NCI-H1694 (cell line): ENCODE measurements at regions not wholly inside any gene's neighbourhood (a gene's known extent, or its start where the extent isn't known, plus 50 kb on each side); places are given as distances from the start of the nearest gene placed in this dataset.
"Not testable (repeated sequence)": the region's sequence is repeated elsewhere in the genome, so short reads cannot be mapped to it uniquely, and the experiment has no call there.

Experiments
- DNase-seq: peaks from one replicate; lab custom pipeline; 2025; lab: John Stamatoyannopoulos, UW

DNA sequence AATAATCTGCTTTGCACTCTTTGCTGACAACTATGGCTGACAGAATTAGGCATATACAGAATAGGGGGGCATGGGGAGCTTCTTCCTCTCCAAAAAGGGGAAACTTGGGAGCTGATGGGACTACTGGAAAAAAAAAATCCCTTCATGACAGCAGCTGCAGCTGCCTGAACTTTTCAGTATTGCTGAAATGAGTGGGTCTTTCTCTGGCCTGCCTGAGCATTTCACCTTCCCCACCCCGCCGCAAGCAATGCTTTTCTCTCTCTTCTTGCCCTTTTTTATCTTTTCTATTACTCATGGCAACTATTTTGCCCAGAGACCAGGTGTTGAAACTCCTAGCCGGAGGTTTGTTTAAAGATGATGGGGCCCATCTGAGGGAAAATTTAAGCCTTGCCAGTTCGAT lies 244.9 kb downstream of the SEMA3D start:
- no peak for DNase-seq

DNA sequence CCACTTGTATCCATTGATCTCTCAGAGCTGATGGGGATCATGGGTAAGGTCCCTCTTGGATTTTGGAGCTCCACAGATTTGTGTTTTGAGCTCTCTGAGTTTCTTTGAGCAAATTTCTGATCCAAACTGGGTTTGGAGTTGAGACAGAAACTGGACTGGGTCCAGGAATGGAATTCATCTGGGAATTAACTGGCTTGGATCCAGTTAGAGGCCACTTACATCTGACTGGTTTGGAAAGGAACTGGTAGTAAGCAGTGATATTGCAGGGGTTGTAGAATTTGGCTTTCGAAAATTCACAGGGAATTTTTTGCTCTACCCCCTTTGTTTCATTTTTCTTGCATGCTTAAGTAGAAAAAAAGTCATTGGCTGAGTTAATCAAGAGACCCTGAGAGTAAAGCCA lies 245.6 kb downstream of the SEMA3D start:
- no peak for DNase-seq

DNA sequence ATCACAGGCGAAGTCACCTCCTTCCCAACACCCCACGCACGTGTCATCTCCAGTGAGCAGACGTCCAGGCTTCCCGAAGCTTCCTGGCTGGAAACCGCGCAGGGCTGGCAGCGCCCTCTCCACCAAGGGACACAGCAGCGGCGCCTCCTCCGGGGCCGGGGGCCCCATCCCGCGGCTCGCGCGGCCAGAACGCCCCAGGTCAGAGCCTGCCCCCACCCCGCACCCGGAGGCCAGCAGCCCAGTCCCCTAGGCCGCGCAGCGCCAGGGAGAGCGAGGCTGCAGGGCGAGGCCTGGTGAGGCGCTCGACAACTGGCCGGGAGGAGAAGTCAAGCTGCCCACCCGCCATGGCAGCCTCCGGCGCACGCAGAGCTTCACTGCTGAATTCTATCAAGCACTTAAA lies 247.0 kb downstream of the SEMA3D start:
- DNase-seq = no peak

DNA sequence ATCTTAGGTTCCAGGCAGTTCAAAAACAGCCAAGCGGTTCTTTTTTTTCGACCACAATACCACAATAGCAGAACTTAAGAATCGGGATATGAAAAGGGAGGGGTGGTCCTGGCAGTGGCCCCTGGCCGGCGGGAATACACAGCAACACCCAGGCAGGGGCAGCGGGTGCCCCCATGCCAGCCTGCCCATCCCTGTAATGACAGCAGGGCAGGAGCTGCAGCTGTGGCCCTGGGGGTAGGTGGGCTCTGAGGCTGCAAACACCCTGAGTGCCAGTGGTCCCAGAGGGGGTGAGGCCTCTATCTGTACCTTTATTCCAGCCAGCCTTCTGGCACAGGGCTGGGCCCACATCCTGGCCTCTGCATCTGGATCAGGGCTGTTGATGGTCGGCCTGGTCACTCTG lies 247.4 kb downstream of the SEMA3D start:
- DNase-seq = no peak

DNA sequence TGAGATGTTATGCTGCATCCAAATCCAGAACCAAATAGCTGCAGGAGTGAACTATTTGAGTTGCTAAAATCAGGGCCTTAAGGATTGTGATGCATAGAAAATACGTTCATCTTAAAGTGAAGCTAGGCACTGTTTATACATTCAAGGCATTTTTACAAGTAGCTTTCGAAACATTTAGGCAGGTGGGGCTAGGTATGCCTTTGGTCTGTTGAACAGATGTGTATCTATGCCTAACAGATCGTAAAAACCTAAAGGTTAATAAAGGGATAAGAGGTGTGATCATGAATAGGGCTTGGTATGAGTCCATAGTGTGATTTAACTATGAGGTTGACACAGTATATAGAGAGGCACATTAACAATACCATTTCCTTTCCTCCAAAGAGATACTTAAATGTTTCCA lies 262.5 kb downstream of the SEMA3D start:
- DNase-seq = no peak

DNA sequence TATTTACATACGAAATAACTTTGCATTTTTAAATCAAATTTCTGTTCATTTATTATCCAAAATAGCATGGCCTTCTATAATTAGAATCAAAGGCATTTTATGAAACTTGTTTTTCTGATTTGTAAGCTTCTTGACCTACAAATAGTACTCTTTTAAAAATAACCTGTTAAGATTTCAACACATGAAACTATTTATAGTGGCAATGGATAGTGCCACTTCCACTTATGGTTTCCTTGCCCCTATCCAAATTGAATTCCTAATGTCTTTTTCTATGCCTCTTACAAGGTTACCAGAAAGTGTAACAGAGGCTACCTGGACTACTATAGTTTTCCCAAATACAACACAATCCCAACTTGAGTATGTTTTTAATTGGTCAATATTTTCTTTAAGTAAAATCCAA lies 263.5 kb downstream of the SEMA3D start:
- DNase-seq = no peak

DNA sequence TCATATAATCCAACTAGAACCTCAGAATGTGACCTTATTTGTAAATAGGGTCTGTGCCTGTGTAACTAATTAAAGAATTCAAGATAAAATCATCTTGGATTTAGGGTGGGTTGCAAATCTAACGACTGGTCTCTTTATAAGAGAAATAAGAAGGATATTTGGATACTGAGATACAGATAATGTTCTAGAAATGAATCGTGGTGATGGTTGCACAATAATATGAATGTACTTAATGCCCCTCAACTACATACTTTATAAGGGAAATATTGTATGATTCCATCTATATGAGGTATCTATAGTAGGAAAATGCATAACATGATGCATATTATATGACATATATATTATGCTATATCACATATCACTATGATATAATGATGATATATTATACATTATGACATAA lies 265.7 kb downstream of the SEMA3D start:
- no peak for DNase-seq

DNA sequence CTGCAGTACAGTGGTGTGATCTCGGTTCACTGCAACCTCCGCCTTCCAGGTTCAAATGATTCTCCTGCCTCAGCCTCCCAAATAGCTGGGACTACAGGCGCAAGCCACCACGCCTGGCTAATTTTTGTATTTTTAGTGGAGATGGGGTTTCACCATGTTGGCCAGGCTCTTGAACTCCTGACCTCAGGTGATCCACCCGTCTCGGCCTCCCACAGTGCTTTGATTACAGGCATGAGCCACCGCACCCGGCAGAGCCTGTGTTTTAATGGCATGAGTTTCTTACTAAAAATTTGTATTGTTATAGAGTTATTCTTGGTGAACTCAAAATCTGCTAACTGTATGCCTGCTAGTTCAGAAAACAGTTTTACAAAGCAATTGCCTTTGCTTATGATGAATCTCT lies 269.9 kb downstream of the SEMA3D start:
- not testable (repeated sequence) for DNase-seq

DNA sequence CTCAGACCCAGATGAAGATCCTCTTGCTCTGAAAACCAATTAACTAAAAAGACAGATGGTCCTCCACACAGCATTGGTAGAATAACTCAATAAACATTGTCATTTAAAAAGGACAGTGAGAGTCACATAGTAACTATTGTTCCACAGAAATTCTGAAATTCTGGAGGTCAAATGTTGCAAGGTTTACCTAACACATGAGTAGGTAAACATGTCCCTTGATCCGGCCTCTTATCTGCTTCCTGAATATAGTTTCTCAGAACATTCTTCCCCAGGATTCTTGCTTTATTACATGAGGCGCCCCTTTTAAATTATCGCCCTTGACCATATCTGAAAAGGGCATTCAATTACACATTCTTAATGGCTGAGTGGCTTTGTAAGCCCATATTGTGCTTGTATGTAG lies 270.7 kb downstream of the SEMA3D start:
- no peak for DNase-seq

DNA sequence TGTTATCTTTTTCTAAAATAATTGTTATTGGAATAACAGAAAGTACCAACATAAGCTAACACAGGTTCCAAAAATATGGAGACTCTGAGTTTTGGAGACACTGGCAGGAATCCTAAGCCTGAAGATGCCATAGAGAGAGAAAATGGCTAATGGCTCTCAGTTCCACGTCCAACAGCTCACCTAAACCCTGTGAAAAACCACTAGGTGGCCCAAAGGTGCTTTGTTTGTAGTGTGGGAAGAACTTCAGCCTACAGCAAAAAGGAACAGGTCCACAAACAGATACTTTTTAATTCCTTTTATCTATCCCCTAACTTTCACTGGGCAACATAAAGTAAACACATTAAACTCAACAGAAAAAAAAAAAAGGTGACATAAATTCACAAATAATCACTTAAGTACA lies 272.3 kb downstream of the SEMA3D start:
- no peak for DNase-seq

DNA sequence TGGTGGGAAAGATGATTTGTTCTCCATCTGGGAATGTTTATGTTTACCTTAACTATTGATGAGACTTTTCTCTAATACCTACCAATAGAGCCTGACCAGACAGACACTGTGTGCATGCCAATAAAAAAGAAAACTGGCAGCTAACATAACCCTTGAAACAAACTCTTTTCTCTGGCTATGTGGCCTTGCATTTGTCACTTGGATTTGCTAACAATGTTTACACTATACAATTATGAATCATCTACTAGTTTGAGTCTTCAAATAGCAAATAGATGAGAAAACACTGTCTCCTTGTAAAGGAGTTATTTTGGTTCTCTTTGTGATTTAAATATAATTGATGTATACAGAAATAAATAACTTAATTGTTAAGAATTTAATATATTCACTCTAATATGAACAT lies 273.1 kb downstream of the SEMA3D start:
- no peak for DNase-seq

DNA sequence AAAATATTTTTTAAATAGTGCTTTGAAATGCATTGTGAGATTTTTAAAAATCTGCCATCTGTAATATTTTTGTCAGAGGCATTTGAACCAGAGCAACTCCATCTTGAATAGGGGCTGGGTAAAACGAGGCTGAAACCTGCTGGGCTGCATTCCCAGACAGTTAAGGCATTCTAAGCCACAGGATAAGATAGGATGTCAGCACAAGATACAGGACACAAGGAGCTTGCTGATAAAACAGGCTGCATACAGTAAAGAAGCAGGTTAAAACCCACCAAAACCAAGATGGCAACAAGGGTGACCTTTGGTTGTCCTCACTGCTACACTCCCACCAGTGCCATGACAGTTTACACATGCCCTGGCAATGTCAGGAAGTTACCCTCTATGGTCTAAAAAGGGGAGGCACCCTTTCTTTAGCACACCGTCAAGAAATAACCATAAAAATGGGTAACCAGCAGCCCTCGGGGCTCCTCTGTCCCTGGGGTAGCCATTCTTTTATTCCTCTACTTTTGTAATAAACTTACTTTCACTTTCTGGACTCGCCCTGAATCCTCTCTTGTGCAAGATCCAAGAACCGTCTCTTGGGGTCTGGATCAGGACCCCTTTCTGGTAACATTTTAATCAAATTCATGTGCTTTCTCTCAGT lies 273.7 kb downstream of the SEMA3D start:
- DNase-seq = no peak

DNA sequence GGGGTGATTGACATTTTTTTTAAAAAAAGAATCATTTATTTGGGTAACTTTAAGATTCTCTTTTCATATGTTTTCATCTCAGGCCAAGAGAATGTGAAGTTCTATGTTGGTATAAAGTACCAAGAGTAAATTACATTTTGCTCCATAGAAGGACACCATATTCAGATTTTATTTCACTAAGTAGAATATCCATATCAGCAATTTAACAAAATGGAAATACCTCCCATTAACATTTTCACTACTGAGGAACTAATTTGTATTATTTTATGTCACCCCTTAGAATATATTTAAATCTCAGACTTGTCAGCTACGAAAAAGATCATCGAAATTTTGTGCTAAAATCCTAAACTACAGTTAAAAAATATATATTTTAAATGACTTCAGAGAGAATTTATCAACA lies 274.3 kb downstream of the SEMA3D start:
- no peak for DNase-seq

DNA sequence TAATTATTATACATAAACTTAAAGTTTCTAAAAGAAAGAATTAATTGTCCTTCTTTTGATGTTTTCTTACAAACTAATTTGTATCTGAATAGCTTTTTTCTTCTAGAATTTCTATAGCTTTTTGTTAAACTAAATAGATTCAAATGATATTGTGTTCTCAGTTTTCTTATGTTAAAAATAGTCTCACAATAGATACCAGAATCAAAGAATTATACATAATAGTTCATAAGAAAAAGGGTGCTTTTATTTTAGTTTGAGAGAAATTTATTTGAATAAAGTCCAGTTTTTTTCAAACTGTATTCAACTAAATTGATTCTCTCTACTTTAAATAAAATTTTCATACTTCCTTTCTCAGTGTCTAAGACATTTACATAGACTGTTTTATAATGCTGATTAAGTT lies 274.8 kb downstream of the SEMA3D start:
- DNase-seq = no peak

DNA sequence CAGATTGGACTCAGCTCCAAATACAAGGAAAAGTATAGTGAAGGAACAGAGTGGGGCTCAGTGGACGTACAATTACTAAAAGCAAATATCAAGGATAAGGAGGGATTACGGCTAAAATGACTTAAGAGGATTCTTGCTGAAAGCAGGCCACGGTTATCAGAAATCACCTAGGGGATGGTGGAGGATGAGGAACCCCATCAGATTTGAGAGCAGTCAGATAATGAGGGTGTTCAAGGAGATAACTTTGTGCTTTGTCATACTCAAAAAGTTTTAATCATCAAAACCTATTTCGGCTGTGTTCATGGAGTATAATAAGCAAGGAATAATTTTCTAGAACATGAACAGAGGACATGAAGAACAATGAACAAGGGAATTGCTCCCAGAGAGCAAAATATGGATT lies 275.8 kb downstream of the SEMA3D start:
- DNase-seq = no peak

DNA sequence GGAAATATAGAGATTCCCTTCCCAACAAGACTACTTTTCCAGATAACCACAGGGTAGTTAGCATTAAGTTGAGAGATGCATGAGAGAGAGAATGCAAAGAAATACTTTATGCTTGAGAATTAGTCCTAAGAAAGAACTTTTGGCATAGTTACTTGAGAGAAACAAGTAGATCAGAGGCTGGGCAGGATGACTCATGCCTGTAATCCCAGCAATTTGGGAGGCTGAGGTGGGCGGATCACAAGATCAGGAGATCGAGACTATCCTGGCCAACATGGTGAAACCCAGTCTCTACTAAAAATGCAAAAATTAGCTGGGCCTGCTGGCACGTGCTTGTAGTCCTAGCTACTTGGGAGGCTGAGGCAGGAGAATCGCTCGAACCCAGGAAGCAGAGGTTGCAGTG lies 276.5 kb downstream of the SEMA3D start:
- not testable (repeated sequence) for DNase-seq

DNA sequence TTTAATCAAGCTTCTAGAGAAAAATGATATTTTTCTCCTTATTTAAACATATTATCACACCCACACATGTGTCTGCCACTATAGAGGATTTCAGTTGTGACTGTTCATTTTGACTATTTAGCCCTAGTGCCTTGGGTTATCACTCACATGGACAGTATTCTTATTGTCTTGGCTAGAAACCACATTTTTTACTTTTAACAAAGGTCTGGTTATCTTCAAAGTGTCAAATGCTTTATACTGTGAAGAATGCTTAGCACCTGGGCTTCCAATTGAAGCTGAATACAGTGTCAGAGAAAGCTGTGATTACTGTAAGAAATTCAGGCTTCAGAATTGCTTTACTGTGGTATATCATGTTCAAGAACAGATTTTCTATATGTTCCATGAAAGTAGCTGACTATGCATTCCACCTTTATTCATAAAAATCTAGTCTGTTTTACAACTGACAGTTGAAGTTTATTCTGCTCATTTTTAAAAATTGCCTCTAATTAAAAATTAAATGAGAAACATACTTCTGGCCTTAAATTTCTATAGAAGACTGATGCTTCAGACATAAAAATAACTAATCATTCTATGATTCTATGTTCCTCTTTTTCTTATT lies 278.6 kb downstream of the SEMA3D start:
- no peak for DNase-seq

DNA sequence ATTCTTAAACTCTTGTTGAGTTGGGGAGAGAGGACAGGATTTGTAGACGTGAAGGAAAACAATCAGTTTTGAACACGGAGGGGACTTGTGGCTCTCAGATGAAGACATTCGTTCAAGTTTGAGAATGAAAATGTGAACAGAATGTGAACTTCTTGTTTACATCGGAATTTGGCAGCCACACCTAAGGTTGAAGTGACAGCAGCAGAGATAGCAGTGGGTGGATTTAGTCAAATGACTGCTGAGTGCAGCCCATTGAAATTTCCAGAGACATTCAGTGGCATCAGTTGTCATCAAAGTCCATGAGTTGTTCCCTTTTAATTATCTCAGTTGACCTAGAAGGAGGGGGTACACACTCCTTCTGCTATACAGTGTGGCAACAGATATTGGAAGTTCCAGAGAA lies 280.0 kb downstream of the SEMA3D start:
- DNase-seq = no peak

DNA sequence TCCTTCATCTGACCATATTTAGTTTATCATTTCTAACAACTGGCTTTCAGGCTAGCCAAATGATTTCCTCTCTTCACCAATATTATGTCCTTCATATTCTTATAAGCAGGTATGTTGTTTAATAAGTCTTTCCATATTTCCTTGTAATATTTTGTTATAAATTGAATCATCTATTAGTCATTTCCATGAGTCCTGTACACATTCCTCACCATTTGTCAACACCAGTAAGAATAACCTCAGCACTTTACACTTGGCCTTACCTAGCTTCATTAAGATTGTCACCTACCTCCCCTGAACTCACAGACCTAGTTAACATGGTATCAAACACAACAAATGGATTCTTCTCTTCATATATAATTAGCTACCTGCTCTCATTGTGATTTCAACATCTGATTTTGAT lies 282.3 kb downstream of the SEMA3D start:
- no peak for DNase-seq

DNA sequence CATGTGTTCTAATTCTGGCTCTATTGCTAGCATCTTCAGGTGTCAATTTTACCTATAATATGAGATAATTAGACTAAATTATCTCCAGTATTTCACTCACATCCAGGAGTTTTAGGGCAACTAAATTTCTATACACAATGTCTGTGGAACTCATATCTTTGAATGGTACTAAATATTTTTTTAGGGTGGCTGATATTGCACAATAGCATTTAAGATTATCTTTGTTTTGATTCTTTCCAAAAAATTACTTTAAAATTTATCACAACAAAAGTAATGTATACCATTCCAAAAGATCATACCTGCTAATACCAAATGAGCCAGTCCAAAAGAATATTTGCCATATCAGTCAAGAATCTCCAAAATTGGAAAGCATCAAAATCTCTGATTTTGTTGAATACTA lies 285.5 kb downstream of the SEMA3D start:
- DNase-seq = no peak

DNA sequence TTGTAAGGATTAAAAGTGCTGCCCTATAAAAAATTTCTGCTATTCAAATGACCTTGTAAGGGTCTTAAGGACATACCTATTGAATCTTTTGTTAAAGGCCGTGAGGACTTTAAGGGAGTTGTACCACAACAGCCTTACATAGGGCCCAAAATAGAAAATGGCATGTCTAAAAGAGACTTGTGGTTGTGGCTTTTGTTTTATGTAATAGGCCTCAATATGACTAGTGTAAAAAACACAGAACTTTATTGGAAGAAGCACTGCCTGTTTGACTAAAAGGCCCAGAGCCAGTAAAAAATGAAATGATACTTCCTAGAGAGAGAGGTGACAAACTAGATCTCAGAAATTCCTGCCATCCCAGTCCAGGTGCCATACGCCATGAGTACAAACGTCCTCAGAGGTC lies 286.6 kb downstream of the SEMA3D start:
- no peak for DNase-seq

DNA sequence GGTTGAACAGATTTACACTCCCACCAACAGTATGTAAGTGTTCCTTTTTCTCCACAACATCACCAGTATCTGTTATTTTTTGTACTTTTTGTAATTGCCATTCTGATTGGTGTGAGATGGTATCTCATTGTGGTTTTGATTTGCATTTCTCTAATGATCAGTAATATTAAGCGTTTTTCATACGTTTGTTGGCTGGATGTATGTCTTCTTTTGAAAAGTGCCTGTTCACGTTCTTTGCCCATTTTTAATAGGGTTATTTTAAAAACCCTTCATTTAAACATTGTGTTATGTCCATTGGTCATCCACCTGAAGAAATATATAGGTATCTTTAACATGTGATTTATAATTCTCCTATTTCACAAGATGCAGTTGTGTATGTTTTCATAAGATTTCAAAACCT lies 291.3 kb downstream of the SEMA3D start:
- DNase-seq = no peak

DNA sequence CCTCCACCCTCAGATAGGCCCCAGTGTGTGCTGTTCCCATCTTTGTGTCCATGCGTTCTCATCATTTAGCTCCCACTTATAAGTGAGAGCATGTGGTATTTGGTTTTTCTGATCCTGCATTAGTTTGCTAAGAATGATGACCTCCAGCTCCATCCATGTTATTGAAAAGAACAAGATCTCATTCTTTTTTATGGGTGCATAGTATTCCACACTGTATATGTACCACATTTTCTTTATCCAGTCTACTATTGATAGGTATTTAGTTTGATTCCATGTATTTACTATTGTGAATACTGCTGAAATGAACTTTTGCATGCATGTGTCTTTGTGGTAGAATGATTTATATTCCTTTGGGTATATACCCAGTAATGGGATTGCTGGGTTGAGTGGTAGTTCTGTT lies 303.3 kb downstream of the SEMA3D start:
- DNase-seq = not testable (repeated sequence)

DNA sequence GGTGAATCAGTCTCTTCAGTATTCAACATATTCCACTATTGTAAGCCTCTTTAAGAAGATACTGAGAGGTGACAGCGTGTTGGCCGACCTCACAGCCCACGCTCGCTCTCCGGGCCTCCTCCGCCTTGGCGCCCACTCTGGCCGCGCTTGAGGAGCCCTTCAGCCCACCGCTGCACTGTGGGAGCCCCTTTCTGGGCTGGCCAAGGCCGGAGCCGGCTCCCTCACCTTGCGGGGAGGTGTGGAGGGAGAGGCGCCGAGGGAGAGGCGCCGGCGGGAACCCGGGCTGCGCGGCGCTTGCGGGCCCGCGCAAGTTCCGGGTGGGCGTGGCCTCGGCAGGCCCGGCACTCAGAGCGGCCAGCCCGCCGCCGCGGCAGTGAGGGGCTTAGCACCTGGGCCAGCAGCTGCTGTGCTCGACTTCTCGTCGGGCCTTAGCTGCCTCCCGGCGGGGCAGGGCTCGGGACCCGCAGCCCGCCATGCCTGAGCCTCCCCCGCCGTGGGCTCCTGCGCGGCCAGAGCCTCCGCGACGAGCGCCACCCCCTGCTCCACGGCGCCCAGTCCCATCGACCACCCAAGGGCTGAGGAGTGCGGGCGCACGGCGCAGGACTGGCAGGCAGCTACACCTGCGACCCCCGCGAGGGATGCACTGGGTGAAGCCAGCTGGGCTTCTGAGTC lies 306.4 kb downstream of the SEMA3D start:
- DNase-seq = not testable (repeated sequence)
